Kidney epithelial cell (primary cell): ENCODE measurements at regions not wholly inside any gene's neighbourhood (a gene's known extent, or its start where the extent isn't known, plus 50 kb on each side); places are given as distances from the start of the nearest gene placed in this dataset.
A peak's percentile ranks its signal among the peaks of the same experiment; 100 is the strongest.

Experiments
- DNase-seq: peaks from one replicate; pipeline ENCODE4 v3.0.0-alpha.2; 2010; ENCODE audit warnings: low read depth
- H3K27me3 ChIP-seq: 2 replicates; pipeline ENCODE4 v1.6.0; 2011; ENCODE audit warnings: low read length; ENCODE audit not compliant: control insufficient read depth, insufficient read depth
- H3K36me3 ChIP-seq: 2 replicates; pipeline ENCODE4 v1.5.1; 2011; ENCODE audit warnings: low read length; ENCODE audit not compliant: control insufficient read depth, insufficient read depth
- H3K4me3 ChIP-seq: 2 replicates; pipeline ENCODE4 v1.5.1; 2011; ENCODE audit warnings: low read depth, mild to moderate bottlenecking, control low read depth, low read length
- CTCF ChIP-seq: IDR thresholded peaks from 2 replicates; pipeline ENCODE4 v1.5.1; 2011; ENCODE audit warnings: mild to moderate bottlenecking, moderate library complexity, low read length, control low read depth, inconsistent platforms; ENCODE audit not compliant: insufficient read depth, poor library complexity, severe bottlenecking

- no peaks in the 10 kb centered on the region for H3K27me3 ChIP-seq
- H3K36me3 ChIP-seq, result no peaks in the 10 kb centered on the region
- DNase-seq, result no peak
- TF ChIP-seq CTCF, result no peak
- H3K4me3 ChIP-seq, result no peak overlapping the region
Observed at GRCh38 chr3:102205647-102206046, 229.2 kb upstream of the ZPLD1 start.

GRCh38 chr3:102206511-102207031 is 228.2 kb upstream of the ZPLD1 start:
- no peak for DNase-seq
- TF ChIP-seq CTCF, result no peak
- Histone ChIP-seq H3K27me3 (no peaks in the 10 kb centered on the region), H3K4me3 (no peak overlapping the region), H3K36me3 (no peaks in the 10 kb centered on the region)

GRCh38 chr3:102207151-102207571 is 227.7 kb upstream of the ZPLD1 start:
- TF ChIP-seq CTCF, result no peak
- H3K36me3 ChIP-seq, result no peaks in the 10 kb centered on the region
- H3K27me3 ChIP-seq, result no peaks in the 10 kb centered on the region
- no peak for DNase-seq
- H3K4me3 ChIP-seq, result no peak overlapping the region

GRCh38 chr3:102215166-102215565 is 219.6 kb upstream of the ZPLD1 start:
- H3K36me3 ChIP-seq, result no peaks in the 10 kb centered on the region
- TF ChIP-seq CTCF, result no peak
- H3K4me3 ChIP-seq, result no peak overlapping the region
- DNase-seq, result no peak
- no peaks in the 10 kb centered on the region for H3K27me3 ChIP-seq

GRCh38 chr3:102223132-102223531 is 211.7 kb upstream of the ZPLD1 start:
- TF ChIP-seq CTCF, result no peak
- Histone ChIP-seq H3K36me3 (no peaks in the 10 kb centered on the region), H3K27me3 (no peaks in the 10 kb centered on the region), H3K4me3 (no peak overlapping the region)
- no peak for DNase-seq

- Histone ChIP-seq H3K27me3 (no peaks in the 10 kb centered on the region), H3K36me3 (no peaks in the 10 kb centered on the region), H3K4me3 (no peak overlapping the region)
- TF ChIP-seq CTCF, result peak; percentile 46
- no peak for DNase-seq
Observed at GRCh38 chr3:102224171-102224570, 210.6 kb upstream of the ZPLD1 start.
